ENCODE measurements at regions not wholly inside any gene's neighbourhood (a gene's known extent, or its start where the extent isn't known, plus 50 kb on each side); places are given as distances from the start of the nearest gene placed in this dataset.

GRCh38 chr18:65021021-65021420 is 729.8 kb upstream of the CDH7 start:
- Histone ChIP-seq H3K27me3 (ENCODE audit: insufficient read depth, low read depth, low read length) (no peaks in the 10 kb centered on the region), H3K9ac (ENCODE audit: low read length) (no peak overlapping the region), H3K9me3 (ENCODE audit: low read length) (no peaks in the 10 kb centered on the region), H4K20me1 (ENCODE audit: insufficient read depth) (no peaks in the 10 kb centered on the region), H3K4me3 (ENCODE audit: low read length) (no peak overlapping the region), H3K9me2 (ENCODE audit: insufficient read depth, low read length) (no peaks in the 10 kb centered on the region), H3K79me2 (replicated peaks; ENCODE audit: insufficient read depth, low read length) (no peaks in the 10 kb centered on the region), H3F3A (ENCODE audit: insufficient read depth, low read length, poor library complexity, severe bottlenecking) (no peaks in the 10 kb centered on the region), H3K4me2 (ENCODE audit: low read length) (no peak overlapping the region), H3K27ac (ENCODE audit: low read length) (no peak overlapping the region), H2AFZ (ENCODE audit: low read depth, low read length) (no peak overlapping the region), H3K36me3 (ENCODE audit: insufficient read depth, low read length) (no peaks in the 10 kb centered on the region)
- TF ChIP-seq, protein P1, sequence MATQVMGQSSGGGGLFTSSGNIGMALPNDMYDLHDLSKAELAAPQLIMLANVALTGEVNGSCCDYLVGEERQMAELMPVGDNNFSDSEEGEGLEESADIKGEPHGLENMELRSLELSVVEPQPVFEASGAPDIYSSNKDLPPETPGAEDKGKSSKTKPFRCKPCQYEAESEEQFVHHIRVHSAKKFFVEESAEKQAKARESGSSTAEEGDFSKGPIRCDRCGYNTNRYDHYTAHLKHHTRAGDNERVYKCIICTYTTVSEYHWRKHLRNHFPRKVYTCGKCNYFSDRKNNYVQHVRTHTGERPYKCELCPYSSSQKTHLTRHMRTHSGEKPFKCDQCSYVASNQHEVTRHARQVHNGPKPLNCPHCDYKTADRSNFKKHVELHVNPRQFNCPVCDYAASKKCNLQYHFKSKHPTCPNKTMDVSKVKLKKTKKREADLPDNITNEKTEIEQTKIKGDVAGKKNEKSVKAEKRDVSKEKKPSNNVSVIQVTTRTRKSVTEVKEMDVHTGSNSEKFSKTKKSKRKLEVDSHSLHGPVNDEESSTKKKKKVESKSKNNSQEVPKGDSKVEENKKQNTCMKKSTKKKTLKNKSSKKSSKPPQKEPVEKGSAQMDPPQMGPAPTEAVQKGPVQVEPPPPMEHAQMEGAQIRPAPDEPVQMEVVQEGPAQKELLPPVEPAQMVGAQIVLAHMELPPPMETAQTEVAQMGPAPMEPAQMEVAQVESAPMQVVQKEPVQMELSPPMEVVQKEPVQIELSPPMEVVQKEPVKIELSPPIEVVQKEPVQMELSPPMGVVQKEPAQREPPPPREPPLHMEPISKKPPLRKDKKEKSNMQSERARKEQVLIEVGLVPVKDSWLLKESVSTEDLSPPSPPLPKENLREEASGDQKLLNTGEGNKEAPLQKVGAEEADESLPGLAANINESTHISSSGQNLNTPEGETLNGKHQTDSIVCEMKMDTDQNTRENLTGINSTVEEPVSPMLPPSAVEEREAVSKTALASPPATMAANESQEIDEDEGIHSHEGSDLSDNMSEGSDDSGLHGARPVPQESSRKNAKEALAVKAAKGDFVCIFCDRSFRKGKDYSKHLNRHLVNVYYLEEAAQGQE (IDR thresholded peaks at IDR 0.05; ENCODE audit: borderline replicate concordance), result no peak
- TF ChIP-seq CTCF (IDR thresholded peaks at IDR 0.05; ENCODE audit: poor library complexity, severe bottlenecking) (no peak), SMC3 (conservative IDR thresholded peaks at IDR 0.05; ENCODE audit: poor library complexity) (no peak), TAF1 (IDR thresholded peaks at IDR 0.05; ENCODE audit: low read depth) (no peak), RAD21 (conservative IDR thresholded peaks at IDR 0.05) (no peak)

GRCh38 chr18:65018184-65018583 is 732.6 kb upstream of the CDH7 start:
- Histone ChIP-seq H3K36me3 (ENCODE audit: insufficient read depth, low read length) (no peaks in the 10 kb centered on the region), H3K79me2 (replicated peaks; ENCODE audit: insufficient read depth, low read length) (no peaks in the 10 kb centered on the region), H2AFZ (ENCODE audit: low read depth, low read length) (no peak overlapping the region), H3K9me3 (ENCODE audit: low read length) (no peaks in the 10 kb centered on the region), H3K9me2 (ENCODE audit: insufficient read depth, low read length) (no peaks in the 10 kb centered on the region), H3K27ac (ENCODE audit: low read length) (no peak overlapping the region), H3F3A (ENCODE audit: insufficient read depth, low read length, poor library complexity, severe bottlenecking) (no peaks in the 10 kb centered on the region), H3K27me3 (ENCODE audit: insufficient read depth, low read depth, low read length) (no peaks in the 10 kb centered on the region), H4K20me1 (ENCODE audit: insufficient read depth) (no peaks in the 10 kb centered on the region), H3K4me2 (ENCODE audit: low read length) (no peak overlapping the region), H3K9ac (ENCODE audit: low read length) (no peak overlapping the region), H3K4me3 (ENCODE audit: low read length) (no peak overlapping the region)
- TF ChIP-seq EP300 (conservative IDR thresholded peaks at IDR 0.05; ENCODE audit: poor library complexity, severe bottlenecking) (no peak), EZH2 (IDR thresholded peaks at IDR 0.05; ENCODE audit: borderline replicate concordance, insufficient read depth, low read length, poor library complexity, severe bottlenecking) (no peak)

DNA sequence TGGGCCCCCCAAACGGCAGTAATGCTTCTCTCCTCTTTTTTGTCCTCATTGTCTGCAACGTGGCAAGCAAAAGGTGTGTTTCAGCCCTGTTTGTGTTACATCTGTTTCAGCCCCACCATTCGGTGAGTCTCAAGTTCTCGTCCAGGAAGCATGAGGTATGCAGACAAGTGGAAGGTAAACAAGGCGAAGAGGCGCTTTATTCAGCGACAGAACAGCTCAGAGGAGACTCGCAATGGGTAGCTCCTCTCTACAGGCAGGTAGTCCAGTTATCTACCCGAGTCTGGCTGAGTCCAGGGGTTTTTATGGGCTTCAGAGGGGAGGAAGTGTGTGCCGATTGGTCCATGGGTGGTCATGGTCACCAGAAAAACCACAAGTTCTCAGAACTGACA is 733.4 kb upstream of the CDH7 start:
- Histone ChIP-seq H3K79me2 (replicated peaks; ENCODE audit: insufficient read depth, low read length) (no peaks in the 10 kb centered on the region), H3K4me3 (ENCODE audit: low read length) (no peak overlapping the region), H3K36me3 (ENCODE audit: insufficient read depth, low read length) (no peaks in the 10 kb centered on the region), H3K9ac (ENCODE audit: low read length) (no peak overlapping the region), H3K27me3 (ENCODE audit: insufficient read depth, low read depth, low read length) (no peaks in the 10 kb centered on the region), H3K9me2 (ENCODE audit: insufficient read depth, low read length) (no peaks in the 10 kb centered on the region), H3K9me3 (ENCODE audit: low read length) (no peaks in the 10 kb centered on the region), H2AFZ (ENCODE audit: low read depth, low read length) (no peak overlapping the region), H3F3A (ENCODE audit: insufficient read depth, low read length, poor library complexity, severe bottlenecking) (no peaks in the 10 kb centered on the region), H3K27ac (ENCODE audit: low read length) (no peak overlapping the region), H3K4me2 (ENCODE audit: low read length) (no peak overlapping the region), H4K20me1 (ENCODE audit: insufficient read depth) (no peaks in the 10 kb centered on the region)
- TF ChIP-seq EZH2 (IDR thresholded peaks at IDR 0.05; ENCODE audit: borderline replicate concordance, insufficient read depth, low read length, poor library complexity, severe bottlenecking) (no peak), CTCF (IDR thresholded peaks at IDR 0.05; ENCODE audit: poor library complexity, severe bottlenecking) (no peak), MXI1 (conservative IDR thresholded peaks at IDR 0.05; ENCODE audit: poor library complexity, severe bottlenecking) (no peak), RAD21 (conservative IDR thresholded peaks at IDR 0.05) (no peak), POLR2AphosphoS5 (IDR thresholded peaks at IDR 0.05) (no peak), EP300 (conservative IDR thresholded peaks at IDR 0.05; ENCODE audit: poor library complexity, severe bottlenecking) (no peak), TAF1 (IDR thresholded peaks at IDR 0.05; ENCODE audit: low read depth) (no peak), SMC3 (conservative IDR thresholded peaks at IDR 0.05; ENCODE audit: poor library complexity) (no peak)
- TF ChIP-seq, protein P1 (IDR thresholded peaks at IDR 0.05; ENCODE audit: borderline replicate concordance), result no peak

Measured in neural cell (in vitro differentiated cells).